IMR-90 (cell line): ENCODE measurements at regions not wholly inside any gene's neighbourhood (a gene's known extent, or its start where the extent isn't known, plus 50 kb on each side); places are given as distances from the start of the nearest gene placed in this dataset.

Experiments
- ATAC-seq: fragments of 200-7000 bp; cut with Tn5 transposase; 2 replicates; pipeline ENCODE4 v1.9.1; 2020; ENCODE audit warnings: low read depth, mild to moderate bottlenecking, moderate library complexity
- BruUV-seq: library from RNA; stranded (reverse); fragments of 400-500 nt; replicated peaks from 2 replicates; lab custom pipeline; 2021; lab: Mats Ljungman, UMichigan
- CTCF ChIA-PET: fragments of 300-600 bp; formaldehyde crosslinking; extraction: SDS; loops from one replicate; lab custom pipeline; 2021; ENCODE audit warnings: antibody characterized with exemption; lab: Yijun Ruan, JAX
- POLR2A ChIA-PET: fragments of 300-600 bp; sonication (Branson Sonifier 250); formaldehyde crosslinking; loops from one replicate; lab custom pipeline; 2022; ENCODE audit warnings: antibody characterized with exemption; ENCODE audit not compliant: unreplicated experiment; lab: Charles Lee
- DNase-seq: peaks from one replicate; pipeline ENCODE4 v3.0.0; 2013
- H2AFZ ChIP-seq: replicated peaks from 2 replicates; pipeline ENCODE3; 2013; ENCODE audit warnings: low read length, mild to moderate bottlenecking; ENCODE audit not compliant: poor library complexity
- H2AK5ac ChIP-seq: 2 replicates; pipeline ENCODE4 v1.6.1; 2013; ENCODE audit warnings: low read depth, low read length, inconsistent platforms
- H2AK9ac ChIP-seq: replicated peaks from 2 replicates; pipeline ENCODE3; 2013; ENCODE audit warnings: mild to moderate bottlenecking, low read depth, low read length, moderate library complexity; ENCODE audit not compliant: poor library complexity
- H2BK120ac ChIP-seq: 2 replicates; pipeline ENCODE4 v1.6.1; 2013; ENCODE audit warnings: low read depth, low read length, inconsistent platforms
- H2BK15ac ChIP-seq: 3 replicates; pipeline ENCODE4 v1.6.1; 2013; ENCODE audit warnings: low read depth, low read length, inconsistent platforms
- H2BK20ac ChIP-seq: 2 replicates; pipeline ENCODE4 v1.6.1; 2013; ENCODE audit warnings: low read depth, mild to moderate bottlenecking, inconsistent platforms, low read length, moderate library complexity
- H2BK5ac ChIP-seq: 2 replicates; pipeline ENCODE4 v1.6.1; 2013; ENCODE audit warnings: mild to moderate bottlenecking, low read depth, low read length, inconsistent platforms; ENCODE audit not compliant: poor library complexity, severe bottlenecking
- H3K14ac ChIP-seq: replicated peaks from 2 replicates; pipeline ENCODE4 v1.6.1; 2013; ENCODE audit warnings: low read depth, low read length, inconsistent platforms
- H3K18ac ChIP-seq: 2 replicates; pipeline ENCODE4 v1.6.1; 2013; ENCODE audit warnings: low read depth, low read length, control low read depth
- H3K23ac ChIP-seq: 2 replicates; pipeline ENCODE4 v1.6.1; 2013; ENCODE audit warnings: low read depth, low read length, inconsistent platforms
- H3K27ac ChIP-seq: 2 replicates; pipeline ENCODE4 v1.5.1; 2013; ENCODE audit warnings: mild to moderate bottlenecking, control low read depth, low read length; ENCODE audit not compliant: insufficient read depth
- H3K27me3 ChIP-seq: 2 replicates; pipeline ENCODE4 v1.6.1; 2013; ENCODE audit warnings: low read length; ENCODE audit not compliant: control insufficient read depth, insufficient read depth
- H3K36me3 ChIP-seq: 2 replicates; pipeline ENCODE4 v1.6.1; 2013; ENCODE audit warnings: low read length, mixed read lengths; ENCODE audit not compliant: control insufficient read depth, insufficient read depth
- H3K4ac ChIP-seq: 2 replicates; pipeline ENCODE4 v1.6.1; 2013; ENCODE audit warnings: low read depth, low read length, inconsistent platforms
- H3K4me1 ChIP-seq: 2 replicates; pipeline ENCODE4 v1.6.1; 2013; ENCODE audit warnings: low read length, mixed read lengths; ENCODE audit not compliant: control insufficient read depth, insufficient read depth
- H3K4me2 ChIP-seq: 2 replicates; pipeline ENCODE4 v1.6.1; 2013; ENCODE audit warnings: low read depth, mild to moderate bottlenecking, control low read depth, low read length, moderate library complexity
- H3K4me3 ChIP-seq: 2 replicates; pipeline ENCODE4 v1.5.1; 2013; ENCODE audit warnings: low read depth, mild to moderate bottlenecking, control low read depth, low read length, moderate library complexity; ENCODE audit not compliant: insufficient read depth
- H3K56ac ChIP-seq: 2 replicates; pipeline ENCODE4 v1.6.1; 2013; ENCODE audit warnings: low read length, inconsistent platforms; ENCODE audit not compliant: insufficient read depth; ENCODE audit errors: extremely low read depth
- H3K79me1 ChIP-seq, 2 experiments: 2 replicates each; pipeline ENCODE4 v1.6.1; 2013; ENCODE audit warnings: low read length in 2 of 2, inconsistent platforms in 1 of 2, low read depth in 1 of 2
- H3K9ac ChIP-seq: 2 replicates; pipeline ENCODE4 v1.6.1; 2013; ENCODE audit warnings: low read depth, low read length, control low read depth
- H3K9me1 ChIP-seq: 2 replicates; pipeline ENCODE4 v1.6.1; 2013; ENCODE audit warnings: low read length, inconsistent platforms; ENCODE audit not compliant: insufficient read depth
- H3K9me3 ChIP-seq: 2 replicates; pipeline ENCODE4 v1.6.1; 2013; ENCODE audit warnings: low read length; ENCODE audit not compliant: control insufficient read depth, insufficient read depth
- H4K20me1 ChIP-seq: 2 replicates; pipeline ENCODE4 v1.6.1; 2013; ENCODE audit warnings: low read length, inconsistent platforms; ENCODE audit not compliant: insufficient read depth
- H4K5ac ChIP-seq: 2 replicates; pipeline ENCODE4 v1.6.1; 2013; ENCODE audit warnings: mild to moderate bottlenecking, low read depth, low read length, control low read depth
- H4K8ac ChIP-seq, 2 experiments: 2 replicates each; pipeline ENCODE4 v1.6.1; 2013; ENCODE audit warnings: low read depth in 2 of 2, low read length in 2 of 2, control low read depth in 1 of 2, inconsistent platforms in 1 of 2
- H4K91ac ChIP-seq: 2 replicates; pipeline ENCODE4 v1.6.1; 2013; ENCODE audit warnings: low read depth, low read length, inconsistent platforms; ENCODE audit not compliant: insufficient read depth
- BHLHE40 ChIP-seq: fragments of 150-350 bp; IDR thresholded peaks from 2 replicates; pipeline ENCODE4 v1.6.1; 2016; ENCODE audit warnings: mild to moderate bottlenecking, low read depth, low read length
- CEBPB ChIP-seq: IDR thresholded peaks from 2 replicates; pipeline ENCODE4 v1.6.1; 2012; ENCODE audit warnings: low read depth, low read length, improper control_type of control experiment
- CHD1 ChIP-seq: IDR thresholded peaks from 2 replicates; pipeline ENCODE4 v1.6.1; 2012; ENCODE audit warnings: low read depth, low read length, improper control_type of control experiment
- CTCF ChIP-seq: conservative IDR thresholded peaks from 2 replicates; pipeline ENCODE4 v1.5.1; 2012; ENCODE audit warnings: mild to moderate bottlenecking, low read depth, low read length, improper control_type of control experiment
- ELK1 ChIP-seq: fragments of 150-350 bp; IDR thresholded peaks from 2 replicates; pipeline ENCODE4 v1.6.1; 2016; ENCODE audit warnings: low read depth, mild to moderate bottlenecking, low read length, moderate library complexity, borderline replicate concordance
- FOS ChIP-seq: fragments of 150-350 bp; IDR thresholded peaks from 2 replicates; pipeline ENCODE4 v1.6.1; 2016; ENCODE audit warnings: low read depth, low read length
- MAFK ChIP-seq: IDR thresholded peaks from 2 replicates; pipeline ENCODE4 v1.6.1; 2012; ENCODE audit warnings: low read depth, low read length, improper control_type of control experiment
- MAZ ChIP-seq: IDR thresholded peaks from 2 replicates; pipeline ENCODE4 v1.6.1; 2012; ENCODE audit warnings: low read depth, mild to moderate bottlenecking, low read length, improper control_type of control experiment, moderate library complexity, borderline replicate concordance
- MXI1 ChIP-seq: IDR thresholded peaks from 2 replicates; pipeline ENCODE4 v1.6.1; 2012; ENCODE audit warnings: low read depth, mild to moderate bottlenecking, low read length, moderate library complexity, borderline replicate concordance
- NFE2L2 ChIP-seq: fragments of 150-350 bp; IDR thresholded peaks from 2 replicates; pipeline ENCODE4 v1.6.1; 2016; ENCODE audit warnings: low read depth, mild to moderate bottlenecking, low read length
- POLR2A ChIP-seq: IDR thresholded peaks from 2 replicates; pipeline ENCODE4 v1.6.1; 2012; ENCODE audit warnings: mild to moderate bottlenecking, low read depth, low read length
- RAD21 ChIP-seq: IDR thresholded peaks from 2 replicates; pipeline ENCODE4 v1.6.1; 2012; ENCODE audit warnings: low read length, improper control_type of control experiment
- RCOR1 ChIP-seq: IDR thresholded peaks from 2 replicates; pipeline ENCODE4 v1.6.1; 2012; ENCODE audit warnings: mild to moderate bottlenecking, low read length, improper control_type of control experiment; ENCODE audit not compliant: insufficient replicate concordance
- RFX5 ChIP-seq: IDR thresholded peaks from 2 replicates; pipeline ENCODE4 v1.8.0; 2012; ENCODE audit warnings: low read depth, mild to moderate bottlenecking, low read length, moderate library complexity
- SMC3 ChIP-seq: fragments of 150-350 bp; IDR thresholded peaks from 2 replicates; pipeline ENCODE4 v1.6.1; 2016; ENCODE audit warnings: low read depth, mild to moderate bottlenecking, antibody characterized with exemption, low read length, moderate library complexity
- USF2 ChIP-seq: fragments of 150-350 bp; IDR thresholded peaks from 2 replicates; pipeline ENCODE4 v1.6.1; 2017; ENCODE audit warnings: mild to moderate bottlenecking, antibody characterized with exemption, low read length, low read depth
- WGBS, 2 experiments: methylation state at CpG; one replicate each; pipeline versions ENCODE4 v1.1.5 to v1.1.7; 2013; ENCODE audit warnings: missing lambda C conversion rate in 2 of 2; ENCODE audit not compliant: insufficient read length in 1 of 2; ENCODE audit errors: extremely low coverage in 2 of 2; 5-methylcytosine and 5-hydroxymethylcytosine counted together
- dilution Hi-C: fragments of 300-500 bp; cut with HindIII; formaldehyde crosslinking; loops from one replicate; pipeline ENCODE4 v1.14.3; 2018; ENCODE audit warnings: low sequenced_read_pairs; ENCODE audit not compliant: unreplicated experiment
- in situ Hi-C: fragments of 300-500 bp; cut with MboI; formaldehyde crosslinking; loops from 3 replicates; pipeline ENCODE4 v1.14.3; 2019; ENCODE audit warnings: low sequenced_read_pairs, inconsistent platforms, mixed read lengths
- intact Hi-C: fragments of 100-400 bp; cut with micrococcal nuclease; formaldehyde crosslinking; loops from 2 replicates; pipeline ENCODE4 v1.10.0; 2022

- no peak overlapping the region for H3K27ac ChIP-seq
- BruUV-seq, result no TSS peak
- TF ChIP-seq CTCF, result no peak
- no peak for TF ChIP-seq USF2
- TF ChIP-seq CEBPB, result no peak
- no peak for TF ChIP-seq NFE2L2
- no peak for TF ChIP-seq RAD21
- TF ChIP-seq FOS, result no peak
- TF ChIP-seq CHD1, result no peak
- TF ChIP-seq ELK1, result no peak
- no peak for TF ChIP-seq SMC3
- no peak for TF ChIP-seq MAFK
- no peak for TF ChIP-seq MXI1
- TF ChIP-seq POLR2A, result no peak
- TF ChIP-seq RFX5, result no peak
- no peak for TF ChIP-seq BHLHE40
- TF ChIP-seq RCOR1, result no peak
- TF ChIP-seq MAZ, result no peak
- no peak overlapping the region for H3K4me3 ChIP-seq
- H2BK20ac ChIP-seq, result no peak overlapping the region
- no peak overlapping the region for H4K8ac ChIP-seq
- CTCF ChIA-PET, result interaction anchor here (0.8 kb wide), 1 partner anchor 7 kb away, joined by 3 read pairs; no protein-coding TSS in a partner anchor
- no peaks in the 10 kb centered on the region for H3K36me3 ChIP-seq
- in situ Hi-C loops, result no loop called here
- no peaks in the 10 kb centered on the region for H4K20me1 ChIP-seq
- intact Hi-C loops, result no loop called here
- H3K56ac ChIP-seq, result no peak overlapping the region
- H2BK15ac ChIP-seq, result no peak overlapping the region
- H3K79me1 ChIP-seq, result no peaks in the 10 kb centered on the region
- no peak overlapping the region for H4K5ac ChIP-seq
- no peak overlapping the region for H3K9ac ChIP-seq
- H3K9me1 ChIP-seq, result no peaks in the 10 kb centered on the region
- POLR2A ChIA-PET, result no interaction called here
- no peak overlapping the region for H2BK5ac ChIP-seq
- H3K4me1 ChIP-seq, result no peaks in the 10 kb centered on the region
- no peak overlapping the region for H3K23ac ChIP-seq
- H3K4ac ChIP-seq, result no peak overlapping the region
- DNase-seq, result no peak
- no peak overlapping the region for H2AK9ac ChIP-seq
- H2AK5ac ChIP-seq, result no peak overlapping the region
- ATAC-seq, result no peak
- no peak overlapping the region for H4K91ac ChIP-seq
- H2BK120ac ChIP-seq, result no peak overlapping the region
- WGBS, 2 experiments, result 59% methylated on average over 12 of the region's 31 CpGs; no CpG with 5 or more reads in 1 of the 2 experiments
- dilution Hi-C loops, result no loop called here
- no peak overlapping the region for H3K4me2 ChIP-seq
- H3K18ac ChIP-seq, result no peak overlapping the region
- H3K14ac ChIP-seq, result no peak overlapping the region
- no peaks in the 10 kb centered on the region; the same call in 1 of the 2 replicates for H3K27me3 ChIP-seq
- no peaks in the 10 kb centered on the region for H3K9me3 ChIP-seq
- no peak overlapping the region for H2AFZ ChIP-seq
These were observed 210.4 kb downstream of the SOCS6 start for GRCh38 chr18:70499218-70499691.
